ENCODE measurements at regions not wholly inside any gene's neighbourhood (a gene's known extent, or its start where the extent isn't known, plus 50 kb on each side); places are given as distances from the start of the nearest gene placed in this dataset.
A peak's percentile ranks its signal among the peaks of the same experiment; 100 is the strongest.

DNA sequence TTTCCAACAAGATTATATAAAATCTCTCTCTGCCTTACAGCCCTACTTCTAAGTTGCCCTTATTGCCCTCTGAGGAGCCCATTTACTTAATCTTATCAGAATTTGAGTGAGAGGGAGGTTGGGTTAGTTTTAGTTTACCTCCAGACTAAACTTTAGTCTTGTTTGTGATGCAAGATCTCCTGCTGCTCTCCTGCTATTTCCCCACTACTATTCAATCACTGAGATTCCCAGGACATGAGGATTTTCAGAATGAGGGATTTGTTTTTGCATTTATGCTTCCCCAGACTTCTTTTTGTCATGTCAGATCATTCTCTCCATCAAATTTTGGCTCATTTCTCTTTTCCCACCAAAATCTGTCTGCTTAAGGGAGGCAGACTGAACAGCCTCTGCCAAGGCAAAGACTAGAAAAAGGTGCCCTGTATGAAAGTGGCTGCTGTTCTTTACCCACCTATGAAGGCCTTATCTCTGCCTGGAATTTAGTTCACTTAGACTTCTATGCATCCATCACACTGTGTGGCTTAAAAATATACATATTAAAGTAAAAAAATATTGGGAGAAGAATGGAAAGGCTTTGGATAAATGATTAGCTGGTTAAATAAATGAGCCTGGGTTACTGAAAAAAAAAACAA, 401.3 kb downstream of the PID1 start:
- Histone ChIP-seq H3K9me3 (ENCODE audit: control insufficient read depth in 4 of 4, low read length in 3 of 4) (peaks cover 0 to 2% (median 0%) of the 10 kb centered on the region in 4 donors), H3K36me3 (ENCODE audit: control insufficient read depth in 4 of 4, insufficient read depth in 3 of 4, low read depth in 1 of 4, low read length in 3 of 4) (no peaks in the 10 kb centered on the region), H3K4me3 (ENCODE audit: low read depth in 1 of 3, low read length in 3 of 3) (no peak overlapping the region), H3K4me1 (ENCODE audit: control insufficient read depth in 4 of 4, insufficient read depth in 4 of 4, low read length in 3 of 4) (no peaks in the 10 kb centered on the region), H3K27ac (ENCODE audit: low read depth in 1 of 2, low read length in 2 of 2) (no peak overlapping the region), H3K27me3 (ENCODE audit: control insufficient read depth in 4 of 4, insufficient read depth in 4 of 4, low read length in 3 of 4) (no peaks in the 10 kb centered on the region), H3K9ac (ENCODE audit: low read depth in 1 of 2, low read length in 2 of 2) (no peak overlapping the region)
- TF ChIP-seq HNF4A (conservative IDR thresholded peaks at IDR 0.05) (peak; percentile 59), YY1 (IDR thresholded peaks at IDR 0.05) (no peak), HNF4G (IDR thresholded peaks at IDR 0.05) (no peak), JUND (IDR thresholded peaks at IDR 0.05) (no peak), RAD21 (IDR thresholded peaks at IDR 0.05) (peak; percentile 6 to 35), RXRA (IDR thresholded peaks at IDR 0.05) (peak in 1 of 2 donors; percentile 15)
- TF ChIP-seq, protein P1, sequence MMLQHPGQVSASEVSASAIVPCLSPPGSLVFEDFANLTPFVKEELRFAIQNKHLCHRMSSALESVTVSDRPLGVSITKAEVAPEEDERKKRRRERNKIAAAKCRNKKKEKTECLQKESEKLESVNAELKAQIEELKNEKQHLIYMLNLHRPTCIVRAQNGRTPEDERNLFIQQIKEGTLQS (IDR thresholded peaks at IDR 0.05): no peak
- no peak for DNase-seq (ENCODE audit: low spot score)

DNA sequence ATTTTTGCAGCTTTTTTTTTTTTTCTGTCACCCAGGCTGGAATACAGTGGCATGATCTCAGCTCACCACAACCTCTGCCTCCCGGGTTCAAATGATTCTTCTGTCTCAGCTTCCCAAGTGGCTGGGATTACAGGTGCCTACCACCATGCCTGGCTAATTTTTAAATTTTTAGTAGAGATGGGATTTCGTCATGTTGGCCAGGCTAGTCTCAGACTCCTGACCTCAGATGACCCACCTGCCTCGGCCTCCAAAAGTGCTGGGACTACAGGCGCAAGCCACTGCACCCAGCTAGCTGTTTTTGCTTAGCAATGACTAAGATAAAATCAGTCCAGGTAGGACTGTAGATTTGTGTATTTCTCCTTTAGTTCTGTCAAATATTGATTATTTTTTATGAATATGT, 403.7 kb downstream of the PID1 start:
- H3K9ac ChIP-seq (ENCODE audit: low read depth in 1 of 2, low read length in 2 of 2): no peak overlapping the region
- H3K9me3 ChIP-seq (ENCODE audit: control insufficient read depth in 4 of 4, low read length in 3 of 4): no peaks in the 10 kb centered on the region
- no peaks in the 10 kb centered on the region for H3K27me3 ChIP-seq (ENCODE audit: control insufficient read depth in 4 of 4, insufficient read depth in 4 of 4, low read length in 3 of 4)
- WGBS: 86% methylated on average over 4 of the region's 4 CpGs
- TF ChIP-seq JUND (IDR thresholded peaks at IDR 0.05): no peak
- no peak for TF ChIP-seq FOXA1 (IDR thresholded peaks at IDR 0.05)
- TF ChIP-seq, protein P2, sequence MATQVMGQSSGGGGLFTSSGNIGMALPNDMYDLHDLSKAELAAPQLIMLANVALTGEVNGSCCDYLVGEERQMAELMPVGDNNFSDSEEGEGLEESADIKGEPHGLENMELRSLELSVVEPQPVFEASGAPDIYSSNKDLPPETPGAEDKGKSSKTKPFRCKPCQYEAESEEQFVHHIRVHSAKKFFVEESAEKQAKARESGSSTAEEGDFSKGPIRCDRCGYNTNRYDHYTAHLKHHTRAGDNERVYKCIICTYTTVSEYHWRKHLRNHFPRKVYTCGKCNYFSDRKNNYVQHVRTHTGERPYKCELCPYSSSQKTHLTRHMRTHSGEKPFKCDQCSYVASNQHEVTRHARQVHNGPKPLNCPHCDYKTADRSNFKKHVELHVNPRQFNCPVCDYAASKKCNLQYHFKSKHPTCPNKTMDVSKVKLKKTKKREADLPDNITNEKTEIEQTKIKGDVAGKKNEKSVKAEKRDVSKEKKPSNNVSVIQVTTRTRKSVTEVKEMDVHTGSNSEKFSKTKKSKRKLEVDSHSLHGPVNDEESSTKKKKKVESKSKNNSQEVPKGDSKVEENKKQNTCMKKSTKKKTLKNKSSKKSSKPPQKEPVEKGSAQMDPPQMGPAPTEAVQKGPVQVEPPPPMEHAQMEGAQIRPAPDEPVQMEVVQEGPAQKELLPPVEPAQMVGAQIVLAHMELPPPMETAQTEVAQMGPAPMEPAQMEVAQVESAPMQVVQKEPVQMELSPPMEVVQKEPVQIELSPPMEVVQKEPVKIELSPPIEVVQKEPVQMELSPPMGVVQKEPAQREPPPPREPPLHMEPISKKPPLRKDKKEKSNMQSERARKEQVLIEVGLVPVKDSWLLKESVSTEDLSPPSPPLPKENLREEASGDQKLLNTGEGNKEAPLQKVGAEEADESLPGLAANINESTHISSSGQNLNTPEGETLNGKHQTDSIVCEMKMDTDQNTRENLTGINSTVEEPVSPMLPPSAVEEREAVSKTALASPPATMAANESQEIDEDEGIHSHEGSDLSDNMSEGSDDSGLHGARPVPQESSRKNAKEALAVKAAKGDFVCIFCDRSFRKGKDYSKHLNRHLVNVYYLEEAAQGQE (IDR thresholded peaks at IDR 0.05): no peak
- TF ChIP-seq, protein P3, sequence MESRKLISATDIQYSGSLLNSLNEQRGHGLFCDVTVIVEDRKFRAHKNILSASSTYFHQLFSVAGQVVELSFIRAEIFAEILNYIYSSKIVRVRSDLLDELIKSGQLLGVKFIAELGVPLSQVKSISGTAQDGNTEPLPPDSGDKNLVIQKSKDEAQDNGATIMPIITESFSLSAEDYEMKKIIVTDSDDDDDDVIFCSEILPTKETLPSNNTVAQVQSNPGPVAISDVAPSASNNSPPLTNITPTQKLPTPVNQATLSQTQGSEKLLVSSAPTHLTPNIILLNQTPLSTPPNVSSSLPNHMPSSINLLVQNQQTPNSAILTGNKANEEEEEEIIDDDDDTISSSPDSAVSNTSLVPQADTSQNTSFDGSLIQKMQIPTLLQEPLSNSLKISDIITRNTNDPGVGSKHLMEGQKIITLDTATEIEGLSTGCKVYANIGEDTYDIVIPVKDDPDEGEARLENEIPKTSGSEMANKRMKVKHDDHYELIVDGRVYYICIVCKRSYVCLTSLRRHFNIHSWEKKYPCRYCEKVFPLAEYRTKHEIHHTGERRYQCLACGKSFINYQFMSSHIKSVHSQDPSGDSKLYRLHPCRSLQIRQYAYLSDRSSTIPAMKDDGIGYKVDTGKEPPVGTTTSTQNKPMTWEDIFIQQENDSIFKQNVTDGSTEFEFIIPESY (IDR thresholded peaks at IDR 0.05): no peak
- TF ChIP-seq TAF1 (conservative IDR thresholded peaks at IDR 0.05): no peak
- TF ChIP-seq RAD21 (IDR thresholded peaks at IDR 0.05): no peak
- TF ChIP-seq YY1 (IDR thresholded peaks at IDR 0.05): no peak
- TF ChIP-seq, protein P4, sequence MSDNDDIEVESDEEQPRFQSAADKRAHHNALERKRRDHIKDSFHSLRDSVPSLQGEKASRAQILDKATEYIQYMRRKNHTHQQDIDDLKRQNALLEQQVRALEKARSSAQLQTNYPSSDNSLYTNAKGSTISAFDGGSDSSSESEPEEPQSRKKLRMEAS (IDR thresholded peaks at IDR 0.05): no peak
- TF ChIP-seq, protein P5, sequence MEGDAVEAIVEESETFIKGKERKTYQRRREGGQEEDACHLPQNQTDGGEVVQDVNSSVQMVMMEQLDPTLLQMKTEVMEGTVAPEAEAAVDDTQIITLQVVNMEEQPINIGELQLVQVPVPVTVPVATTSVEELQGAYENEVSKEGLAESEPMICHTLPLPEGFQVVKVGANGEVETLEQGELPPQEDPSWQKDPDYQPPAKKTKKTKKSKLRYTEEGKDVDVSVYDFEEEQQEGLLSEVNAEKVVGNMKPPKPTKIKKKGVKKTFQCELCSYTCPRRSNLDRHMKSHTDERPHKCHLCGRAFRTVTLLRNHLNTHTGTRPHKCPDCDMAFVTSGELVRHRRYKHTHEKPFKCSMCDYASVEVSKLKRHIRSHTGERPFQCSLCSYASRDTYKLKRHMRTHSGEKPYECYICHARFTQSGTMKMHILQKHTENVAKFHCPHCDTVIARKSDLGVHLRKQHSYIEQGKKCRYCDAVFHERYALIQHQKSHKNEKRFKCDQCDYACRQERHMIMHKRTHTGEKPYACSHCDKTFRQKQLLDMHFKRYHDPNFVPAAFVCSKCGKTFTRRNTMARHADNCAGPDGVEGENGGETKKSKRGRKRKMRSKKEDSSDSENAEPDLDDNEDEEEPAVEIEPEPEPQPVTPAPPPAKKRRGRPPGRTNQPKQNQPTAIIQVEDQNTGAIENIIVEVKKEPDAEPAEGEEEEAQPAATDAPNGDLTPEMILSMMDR (IDR thresholded peaks at IDR 0.05; ENCODE audit: low read depth, low read length, missing input control): no peak
- TF ChIP-seq FOXA2 (IDR thresholded peaks at IDR 0.05): no peak
- TF ChIP-seq HNF4G (IDR thresholded peaks at IDR 0.05): no peak
- no peak for TF ChIP-seq EGR1 (IDR thresholded peaks at IDR 0.05; ENCODE audit: low read depth in 2 of 2)
- H3K36me3 ChIP-seq (ENCODE audit: control insufficient read depth in 4 of 4, insufficient read depth in 3 of 4, low read depth in 1 of 4, low read length in 3 of 4): no peaks in the 10 kb centered on the region
- H3K27ac ChIP-seq (ENCODE audit: low read depth in 1 of 2, low read length in 2 of 2): no peak overlapping the region
- H3K4me3 ChIP-seq (ENCODE audit: low read depth in 1 of 3, low read length in 3 of 3): no peak overlapping the region
- no peaks in the 10 kb centered on the region for H3K4me1 ChIP-seq (ENCODE audit: control insufficient read depth in 4 of 4, insufficient read depth in 4 of 4, low read length in 3 of 4)
- no peak for DNase-seq (ENCODE audit: low spot score)

Measured in liver (tissue), 8 donors.